HG02981 (cell line): ENCODE measurements at regions not wholly inside any gene's neighbourhood (a gene's known extent, or its start where the extent isn't known, plus 50 kb on each side); places are given as distances from the start of the nearest gene placed in this dataset.
"Not testable (repeated sequence)": the region's sequence is repeated elsewhere in the genome, so short reads cannot be mapped to it uniquely, and the experiment has no call there.

Source experiments
- ATAC-seq: cut with Tn5 transposase; IDR thresholded peaks from one replicate; pipeline ENCODE4 v1.9.1; 2021; ENCODE audit warnings: mild to moderate bottlenecking, moderate library complexity; ENCODE audit not compliant: unreplicated experiment

- ATAC-seq = no peak
Measured at GRCh38 chr12:92436856-92437255, 265.9 kb upstream of the PLEKHG7 start.

GRCh38 chr12:92434607-92435025, 268.2 kb upstream of the PLEKHG7 start:
- ATAC-seq = no peak

- ATAC-seq = peak; percentile 85
Measured at GRCh38 chr12:92432724-92433441, 269.9 kb upstream of the PLEKHG7 start.

- ATAC-seq = peak; percentile 43
Measured at GRCh38 chr12:92431146-92431545, 271.6 kb upstream of the PLEKHG7 start.

GRCh38 chr12:92426332-92426731, 276.5 kb upstream of the PLEKHG7 start:
- ATAC-seq = no peak

GRCh38 chr12:92425165-92425564, 277.6 kb upstream of the PLEKHG7 start:
- ATAC-seq = no peak

- no peak for ATAC-seq
Measured at GRCh38 chr12:92424338-92424737, 278.5 kb upstream of the PLEKHG7 start.

- no peak for ATAC-seq
Measured at GRCh38 chr12:92421701-92422100, 276.1 kb upstream of the BTG1 start.

- no peak for ATAC-seq
Measured at GRCh38 chr12:92421042-92421441, 275.4 kb upstream of the BTG1 start.

GRCh38 chr12:92419201-92419600, 273.6 kb upstream of the BTG1 start:
- ATAC-seq = no peak

GRCh38 chr12:92418381-92418780, 272.7 kb upstream of the BTG1 start:
- no peak for ATAC-seq

- no peak for ATAC-seq
Measured at GRCh38 chr12:92417373-92417772, 271.7 kb upstream of the BTG1 start.

- ATAC-seq = no peak
Measured at GRCh38 chr12:92416385-92416812, 270.8 kb upstream of the BTG1 start.

- ATAC-seq = no peak
Measured at GRCh38 chr12:92414170-92415070, 268.8 kb upstream of the BTG1 start.

GRCh38 chr12:92413286-92413685, 267.6 kb upstream of the BTG1 start:
- no peak for ATAC-seq

- no peak for ATAC-seq
Measured at GRCh38 chr12:92412856-92413255, 267.2 kb upstream of the BTG1 start.

GRCh38 chr12:92411687-92412086, 266.0 kb upstream of the BTG1 start:
- no peak for ATAC-seq

GRCh38 chr12:92408072-92408900, 262.6 kb upstream of the BTG1 start:
- no peak for ATAC-seq

GRCh38 chr12:92406404-92407070, 260.9 kb upstream of the BTG1 start:
- ATAC-seq = not testable (repeated sequence)

- not testable (repeated sequence) for ATAC-seq
Measured at GRCh38 chr12:92405801-92406251, 260.2 kb upstream of the BTG1 start.
